ENCODE measurements at regions not wholly inside any gene's neighbourhood (a gene's known extent, or its start where the extent isn't known, plus 50 kb on each side); places are given as distances from the start of the nearest gene placed in this dataset.

DNA sequence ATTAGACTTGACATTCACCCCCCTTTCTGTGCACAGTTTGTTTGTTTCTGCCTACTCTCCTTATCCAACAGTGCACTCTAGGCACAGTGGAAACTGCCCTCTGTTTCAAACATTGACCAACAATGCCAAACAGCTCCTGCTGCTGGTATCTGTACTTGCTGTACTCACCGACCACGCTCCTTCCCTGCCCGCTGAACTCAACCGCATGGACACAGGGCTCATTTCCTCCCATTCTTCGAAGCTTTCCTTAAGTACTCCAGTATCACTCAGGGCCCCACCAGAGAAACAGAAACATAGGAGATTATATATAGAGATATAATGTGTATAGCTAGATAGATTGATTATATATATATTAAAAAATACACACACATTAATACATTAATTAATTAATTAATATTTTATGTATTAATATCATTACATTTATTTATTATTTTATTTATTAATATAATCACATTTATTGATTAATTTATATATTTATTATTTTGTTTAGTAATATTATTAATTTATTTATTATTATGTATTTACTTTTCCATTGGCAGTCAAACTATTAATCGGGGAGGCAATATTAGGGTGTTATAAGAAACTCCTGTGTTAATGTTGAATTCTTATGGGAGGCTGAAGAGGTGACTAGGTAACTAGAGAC lies 1528.2 kb downstream of the EFNB2 start:
- TF ChIP-seq, protein P1, sequence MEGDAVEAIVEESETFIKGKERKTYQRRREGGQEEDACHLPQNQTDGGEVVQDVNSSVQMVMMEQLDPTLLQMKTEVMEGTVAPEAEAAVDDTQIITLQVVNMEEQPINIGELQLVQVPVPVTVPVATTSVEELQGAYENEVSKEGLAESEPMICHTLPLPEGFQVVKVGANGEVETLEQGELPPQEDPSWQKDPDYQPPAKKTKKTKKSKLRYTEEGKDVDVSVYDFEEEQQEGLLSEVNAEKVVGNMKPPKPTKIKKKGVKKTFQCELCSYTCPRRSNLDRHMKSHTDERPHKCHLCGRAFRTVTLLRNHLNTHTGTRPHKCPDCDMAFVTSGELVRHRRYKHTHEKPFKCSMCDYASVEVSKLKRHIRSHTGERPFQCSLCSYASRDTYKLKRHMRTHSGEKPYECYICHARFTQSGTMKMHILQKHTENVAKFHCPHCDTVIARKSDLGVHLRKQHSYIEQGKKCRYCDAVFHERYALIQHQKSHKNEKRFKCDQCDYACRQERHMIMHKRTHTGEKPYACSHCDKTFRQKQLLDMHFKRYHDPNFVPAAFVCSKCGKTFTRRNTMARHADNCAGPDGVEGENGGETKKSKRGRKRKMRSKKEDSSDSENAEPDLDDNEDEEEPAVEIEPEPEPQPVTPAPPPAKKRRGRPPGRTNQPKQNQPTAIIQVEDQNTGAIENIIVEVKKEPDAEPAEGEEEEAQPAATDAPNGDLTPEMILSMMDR (IDR thresholded peaks at IDR 0.05; ENCODE audit: low read depth, low read length, poor library complexity, severe bottlenecking): no peak
- TF ChIP-seq EZH2phosphoT487 (IDR thresholded peaks at IDR 0.05; ENCODE audit: borderline replicate concordance, low read length): no peak
